Astrocyte (in vitro differentiated cells and primary cell): ENCODE measurements at regions not wholly inside any gene's neighbourhood (a gene's known extent, or its start where the extent isn't known, plus 50 kb on each side); places are given as distances from the start of the nearest gene placed in this dataset.

Experiments
- DNase-seq: peaks from one replicate; pipeline ENCODE4 v3.0.0-alpha.2; 2010; ENCODE audit warnings: low read depth
- FAIRE-seq: peaks from 2 replicates; lab custom pipeline; 2011; peaks lifted over from hg19 to GRCh38; lab: Jason Lieb, UNC
- H2AFZ ChIP-seq: 2 replicates; pipeline ENCODE4 v1.6.0; 2012; ENCODE audit warnings: low read depth, low read length, inconsistent platforms
- H3K27ac ChIP-seq: 2 replicates; pipeline ENCODE4 v1.5.1; 2011; ENCODE audit warnings: low read depth, low read length, inconsistent platforms
- H3K27me3 ChIP-seq: 2 replicates; pipeline ENCODE4 v1.6.0; 2011; ENCODE audit warnings: low read length, inconsistent platforms; ENCODE audit not compliant: insufficient read depth
- H3K36me3 ChIP-seq: 2 replicates; pipeline ENCODE4 v1.5.1; 2011; ENCODE audit warnings: low read length, inconsistent platforms; ENCODE audit not compliant: insufficient read depth
- H3K4me1 ChIP-seq: 2 replicates; pipeline ENCODE4 v1.5.1; 2011; ENCODE audit warnings: low read length, inconsistent platforms; ENCODE audit not compliant: insufficient read depth
- H3K4me2 ChIP-seq: 2 replicates; pipeline ENCODE4 v1.6.0; 2012; ENCODE audit warnings: low read length, inconsistent platforms
- H3K4me3 ChIP-seq: 2 replicates; pipeline ENCODE4 v1.5.1; 2011; ENCODE audit warnings: low read depth, mild to moderate bottlenecking, low read length, inconsistent platforms; ENCODE audit not compliant: insufficient read depth
- H3K79me2 ChIP-seq: 2 replicates; pipeline ENCODE4 v1.6.0; 2012; ENCODE audit warnings: mild to moderate bottlenecking, low read length, inconsistent platforms; ENCODE audit not compliant: insufficient read depth
- H3K9ac ChIP-seq: 2 replicates; pipeline ENCODE4 v1.6.0; 2012; ENCODE audit warnings: mild to moderate bottlenecking, low read length, inconsistent platforms
- H3K9me3 ChIP-seq: 2 replicates; pipeline ENCODE4 v1.5.1; 2012; ENCODE audit warnings: low read depth, mild to moderate bottlenecking, low read length, inconsistent platforms; ENCODE audit not compliant: insufficient read depth
- H4K20me1 ChIP-seq: 2 replicates; pipeline ENCODE4 v1.6.0; 2012; ENCODE audit warnings: low read length, inconsistent platforms; ENCODE audit not compliant: insufficient read depth
- H3K27ac Mint-ChIP-seq: one replicate; pipeline ENCODE4 v1.8.0; 2021; ENCODE audit warnings: mild to moderate bottlenecking, mixed read lengths; ENCODE audit not compliant: unreplicated experiment
- H3K27me3 Mint-ChIP-seq: one replicate; pipeline ENCODE4 v1.8.0; 2021; ENCODE audit warnings: low read depth, mixed read lengths; ENCODE audit not compliant: unreplicated experiment
- H3K36me3 Mint-ChIP-seq: one replicate; pipeline ENCODE4 v1.8.0; 2021; ENCODE audit warnings: low read depth, mixed read lengths; ENCODE audit not compliant: unreplicated experiment
- H3K4me1 Mint-ChIP-seq: one replicate; pipeline ENCODE4 v1.8.0; 2021; ENCODE audit warnings: low read depth, mixed read lengths; ENCODE audit not compliant: unreplicated experiment
- H3K4me3 Mint-ChIP-seq: one replicate; pipeline ENCODE4 v1.8.0; 2021; ENCODE audit warnings: mild to moderate bottlenecking, moderate library complexity, mixed read lengths; ENCODE audit not compliant: unreplicated experiment
- H3K9me3 Mint-ChIP-seq: one replicate; pipeline ENCODE4 v1.8.0; 2021; ENCODE audit warnings: mild to moderate bottlenecking, mixed read lengths; ENCODE audit not compliant: unreplicated experiment
- CTCF ChIP-seq: IDR thresholded peaks from 2 replicates; pipeline ENCODE4 v1.5.1; 2011; ENCODE audit warnings: low read depth, mild to moderate bottlenecking, inconsistent platforms, low read length, moderate library complexity; ENCODE audit not compliant: insufficient read depth
- EZH2 ChIP-seq: IDR thresholded peaks from 2 replicates; pipeline ENCODE4 v1.6.1; 2012; ENCODE audit warnings: mild to moderate bottlenecking, low read length, inconsistent platforms; ENCODE audit not compliant: insufficient read depth

DNA sequence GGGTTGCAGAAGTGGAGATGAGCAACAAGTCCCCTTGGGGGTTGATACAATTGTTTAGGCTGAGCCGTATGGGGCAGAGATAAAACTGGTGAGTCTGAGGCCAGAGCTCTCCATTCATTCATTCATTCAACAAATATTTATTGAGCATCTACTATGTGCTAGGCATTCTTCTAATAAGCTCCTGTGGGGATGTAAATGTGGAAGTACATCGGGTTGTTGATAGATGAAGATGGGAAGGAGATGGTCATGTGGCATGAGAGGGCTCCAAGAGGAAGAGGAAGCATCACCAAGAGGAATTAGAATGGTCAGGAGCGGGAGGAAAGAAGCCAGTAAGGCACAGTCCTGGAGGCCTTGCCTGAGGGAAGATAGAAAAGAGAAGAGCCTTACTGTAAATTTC, 98.7 kb upstream of the MLN start:
- Mint-ChIP-seq H3K9me3 (peaks cover 6% of the 10 kb centered on the region), H3K36me3 (peaks cover 3% of the 10 kb centered on the region), H3K27ac (no peak overlapping the region), H3K4me1 (peaks cover 5% of the 10 kb centered on the region), H3K27me3 (peaks cover 62% of the 10 kb centered on the region), H3K4me3 (no peak overlapping the region)
- H3K27ac ChIP-seq, result no peak overlapping the region
- H3K4me2 ChIP-seq, result no peak overlapping the region
- H2AFZ ChIP-seq, result no peak overlapping the region
- H3K4me3 ChIP-seq, result no peak overlapping the region
- no peak for FAIRE-seq
- TF ChIP-seq CTCF (no peak), EZH2 (no peak)
- no peaks in the 10 kb centered on the region for H3K79me2 ChIP-seq
- H3K27me3 ChIP-seq, result peaks cover 3% of the 10 kb centered on the region
- H3K4me1 ChIP-seq, result no peaks in the 10 kb centered on the region
- DNase-seq, result no peak
- H4K20me1 ChIP-seq, result no peaks in the 10 kb centered on the region
- H3K36me3 ChIP-seq, result no peaks in the 10 kb centered on the region
- no peak overlapping the region for H3K9ac ChIP-seq
- H3K9me3 ChIP-seq, result no peaks in the 10 kb centered on the region

GRCh38 chr6:33901822-33902456, 98.1 kb upstream of the MLN start:
- Histone ChIP-seq H3K79me2 (no peaks in the 10 kb centered on the region), H3K27ac (no peak overlapping the region), H3K4me3 (no peak overlapping the region), H4K20me1 (no peaks in the 10 kb centered on the region), H3K9ac (no peak overlapping the region), H3K4me1 (no peaks in the 10 kb centered on the region), H3K36me3 (no peaks in the 10 kb centered on the region), H3K27me3 (peaks cover 3% of the 10 kb centered on the region), H3K9me3 (no peaks in the 10 kb centered on the region), H2AFZ (no peak overlapping the region), H3K4me2 (no peak overlapping the region)
- H3K27ac Mint-ChIP-seq, result no peak overlapping the region
- H3K36me3 Mint-ChIP-seq, result peaks cover 6% of the 10 kb centered on the region
- H3K4me3 Mint-ChIP-seq, result no peak overlapping the region
- peaks cover 9% of the 10 kb centered on the region for H3K4me1 Mint-ChIP-seq
- peaks cover 6% of the 10 kb centered on the region for H3K9me3 Mint-ChIP-seq
- H3K27me3 Mint-ChIP-seq, result peaks cover 61% of the 10 kb centered on the region
- DNase-seq, result no peak
- no peak for FAIRE-seq
- no peak for TF ChIP-seq EZH2
- TF ChIP-seq CTCF, result no peak

DNA sequence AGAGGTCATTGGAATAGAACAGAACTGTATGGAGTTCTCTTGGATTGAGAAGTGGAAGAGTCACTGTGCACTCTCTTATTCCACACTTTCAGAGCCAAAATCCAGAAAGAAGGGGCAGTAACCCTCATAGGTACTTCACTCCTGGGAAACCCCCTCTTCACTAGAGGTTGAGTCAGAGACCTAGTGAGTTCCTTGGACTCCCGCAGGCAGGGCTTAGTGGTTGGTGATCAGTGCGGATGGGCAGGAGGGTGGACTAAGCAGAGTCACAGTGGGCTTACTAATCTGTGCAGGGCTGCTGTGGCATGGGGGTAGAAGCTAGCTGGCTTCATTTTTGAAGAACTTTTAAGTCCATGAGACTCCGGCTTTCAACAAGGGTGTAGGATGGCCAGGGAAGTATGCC, 95.0 kb upstream of the MLN start:
- H3K4me3 ChIP-seq, result no peak overlapping the region
- TF ChIP-seq CTCF (no peak), EZH2 (no peak)
- no peak overlapping the region for H3K4me2 ChIP-seq
- H3K9ac ChIP-seq, result no peak overlapping the region
- Mint-ChIP-seq H3K27me3 (peaks cover 66% of the 10 kb centered on the region), H3K27ac (no peak overlapping the region), H3K4me3 (no peak overlapping the region), H3K36me3 (peaks cover 6% of the 10 kb centered on the region), H3K4me1 (peaks cover 4% of the 10 kb centered on the region), H3K9me3 (peaks cover 8% of the 10 kb centered on the region)
- H3K9me3 ChIP-seq, result no peaks in the 10 kb centered on the region
- FAIRE-seq (no peak), DNase-seq (no peak)
- H4K20me1 ChIP-seq, result no peaks in the 10 kb centered on the region
- no peak overlapping the region for H2AFZ ChIP-seq
- no peak overlapping the region for H3K27ac ChIP-seq
- no peaks in the 10 kb centered on the region for H3K36me3 ChIP-seq
- H3K27me3 ChIP-seq, result peaks cover 3% of the 10 kb centered on the region
- no peaks in the 10 kb centered on the region for H3K4me1 ChIP-seq
- H3K79me2 ChIP-seq, result no peaks in the 10 kb centered on the region
